ENCODE measurements at regions not wholly inside any gene's neighbourhood (a gene's known extent, or its start where the extent isn't known, plus 50 kb on each side); places are given as distances from the start of the nearest gene placed in this dataset.
"Not testable (repeated sequence)": the region's sequence is repeated elsewhere in the genome, so short reads cannot be mapped to it uniquely, and the experiment has no call there.

DNA sequence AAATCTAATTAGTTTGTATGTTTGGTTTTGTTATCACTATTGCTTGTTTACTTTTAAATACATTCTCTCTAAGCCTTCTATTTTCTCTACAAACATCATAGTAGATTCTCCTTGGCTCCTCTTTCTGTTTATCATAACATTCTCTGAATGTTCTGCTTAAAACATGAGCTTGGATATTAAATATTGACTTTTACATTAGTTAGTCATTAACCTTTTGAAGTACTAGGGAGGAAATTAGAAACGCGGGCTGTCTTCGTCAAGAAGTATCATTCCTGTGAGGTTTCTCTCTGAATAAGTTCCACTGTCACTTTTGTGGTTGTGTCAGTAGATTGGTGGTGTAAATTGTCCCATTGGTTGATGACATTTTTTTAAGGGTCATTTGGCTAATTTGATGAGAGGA lies 821.5 kb downstream of the EFNA5 start:
- DNase-seq (ENCODE audit: low read depth in 2 of 2, low spot score in 1 of 2): no peak

GRCh38 chr5:106843812-106844416 lies 826.8 kb downstream of the EFNA5 start:
- DNase-seq (ENCODE audit: low read depth in 2 of 2, low spot score in 1 of 2): no peak

- DNase-seq (ENCODE audit: low read depth in 2 of 2, low spot score in 1 of 2): no peak
These were observed 837.2 kb downstream of the EFNA5 start for GRCh38 chr5:106833517-106833916.

DNA sequence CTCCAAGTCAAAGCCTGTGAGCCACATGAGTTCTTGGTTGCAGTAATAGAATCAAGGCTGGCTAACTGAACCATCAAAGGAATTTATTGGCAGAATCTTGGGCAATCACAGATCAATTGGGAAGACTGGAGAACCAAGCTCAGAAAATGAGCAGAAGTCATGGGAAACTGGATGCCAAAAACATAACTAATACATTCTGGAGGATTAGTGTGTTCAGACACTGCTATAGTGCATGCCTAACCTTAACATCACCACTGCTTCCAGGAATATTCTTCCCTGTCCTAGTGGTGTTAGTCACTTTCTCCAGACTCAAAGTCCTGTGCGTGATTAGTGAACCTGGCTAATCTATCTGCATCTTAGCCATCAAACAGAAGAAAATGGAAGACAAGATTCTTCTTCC lies 843.7 kb downstream of the EFNA5 start:
- DNase-seq (ENCODE audit: low read depth in 2 of 2, low spot score in 1 of 2): no peak

- DNase-seq (ENCODE audit: low read depth in 2 of 2, low spot score in 1 of 2): no peak
These were observed 845.4 kb downstream of the EFNA5 start for GRCh38 chr5:106825374-106825773.

GRCh38 chr5:106822851-106823250 lies 847.9 kb downstream of the EFNA5 start:
- DNase-seq (ENCODE audit: low read depth in 2 of 2, low spot score in 1 of 2): no peak

GRCh38 chr5:106818552-106818951 lies 852.2 kb downstream of the EFNA5 start:
- no peak for DNase-seq (ENCODE audit: low read depth in 2 of 2, low spot score in 1 of 2)

DNA sequence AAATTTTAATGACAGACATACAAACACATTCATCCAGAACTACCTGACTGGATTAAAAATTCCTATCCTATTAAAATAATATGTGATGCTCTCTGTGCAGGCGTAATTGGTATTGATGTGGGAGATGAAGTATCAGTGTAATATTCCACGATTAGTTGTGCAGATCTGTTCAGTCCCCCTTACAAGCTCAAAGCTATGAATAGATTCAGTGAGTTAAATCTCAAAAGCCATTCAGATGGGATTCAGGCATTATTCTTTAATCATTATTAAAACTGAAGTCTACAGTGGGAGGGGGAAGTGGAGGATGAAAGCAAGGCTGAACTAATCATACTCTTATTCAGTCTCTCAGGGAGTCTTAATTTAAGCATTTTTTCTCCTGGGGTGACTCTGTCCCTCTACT lies 855.8 kb downstream of the EFNA5 start:
- no peak for DNase-seq (ENCODE audit: low read depth in 2 of 2, low spot score in 1 of 2)

DNA sequence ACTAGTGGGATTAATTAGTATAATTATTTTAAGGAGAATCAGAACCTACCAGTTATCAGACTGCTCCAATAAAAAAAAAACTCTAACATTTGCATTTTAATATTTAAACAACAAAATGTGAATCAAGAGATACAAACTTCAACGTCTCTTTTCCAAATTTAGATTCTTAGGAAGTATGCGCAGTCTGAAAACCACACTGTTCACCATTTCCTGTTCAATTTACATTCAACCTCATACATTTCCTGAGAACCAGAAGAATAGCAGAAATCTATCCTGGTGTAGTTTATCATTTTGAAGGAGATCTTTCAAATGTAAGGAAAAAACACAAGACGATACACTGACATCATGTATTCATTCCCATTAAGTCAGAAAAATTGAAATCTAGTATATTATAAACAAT lies 869.2 kb downstream of the EFNA5 start:
- DNase-seq (ENCODE audit: low read depth in 2 of 2, low spot score in 1 of 2): no peak

- no peak for DNase-seq (ENCODE audit: low read depth in 2 of 2, low spot score in 1 of 2)
These were observed 872.7 kb downstream of the EFNA5 start for GRCh38 chr5:106797996-106798395.

DNA sequence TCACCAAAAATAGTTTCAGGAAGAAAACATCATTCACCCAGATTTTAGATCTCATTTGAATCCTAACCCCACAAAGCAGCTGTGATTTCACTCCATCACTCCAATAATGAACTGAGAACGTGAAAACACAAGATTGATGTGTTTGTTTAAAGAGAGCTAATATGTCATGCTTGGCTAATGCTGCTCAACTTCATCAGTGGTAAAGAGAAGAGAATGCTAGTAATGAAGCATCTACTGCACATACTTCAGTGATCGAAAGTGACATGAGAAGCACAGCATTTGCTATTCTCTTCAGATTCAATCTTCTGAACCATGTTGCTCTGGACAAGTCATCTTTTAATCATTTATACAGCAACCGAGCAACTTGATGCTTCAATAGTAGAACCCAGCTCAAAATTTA lies 874.7 kb downstream of the EFNA5 start:
- DNase-seq (ENCODE audit: low read depth in 2 of 2, low spot score in 1 of 2): no peak

DNA sequence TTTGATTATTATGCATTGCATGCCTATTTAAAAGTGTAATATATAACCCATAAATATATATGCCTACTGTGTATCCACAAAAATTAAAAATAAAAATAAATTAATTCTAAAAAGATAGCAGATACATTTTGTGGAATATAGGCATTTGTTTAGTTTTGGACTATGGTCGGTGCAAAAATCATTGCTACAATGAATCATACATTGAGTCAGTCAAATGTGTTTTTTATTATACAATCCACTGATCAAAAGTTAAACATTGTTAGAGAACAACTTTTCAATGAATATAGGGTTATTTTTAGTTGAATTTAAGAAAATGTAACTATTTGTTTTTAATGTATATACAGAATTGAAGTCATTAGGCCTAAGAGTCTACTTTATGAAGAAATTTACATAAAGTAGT lies 885.9 kb downstream of the EFNA5 start:
- no peak for DNase-seq (ENCODE audit: low read depth in 2 of 2, low spot score in 1 of 2)

DNA sequence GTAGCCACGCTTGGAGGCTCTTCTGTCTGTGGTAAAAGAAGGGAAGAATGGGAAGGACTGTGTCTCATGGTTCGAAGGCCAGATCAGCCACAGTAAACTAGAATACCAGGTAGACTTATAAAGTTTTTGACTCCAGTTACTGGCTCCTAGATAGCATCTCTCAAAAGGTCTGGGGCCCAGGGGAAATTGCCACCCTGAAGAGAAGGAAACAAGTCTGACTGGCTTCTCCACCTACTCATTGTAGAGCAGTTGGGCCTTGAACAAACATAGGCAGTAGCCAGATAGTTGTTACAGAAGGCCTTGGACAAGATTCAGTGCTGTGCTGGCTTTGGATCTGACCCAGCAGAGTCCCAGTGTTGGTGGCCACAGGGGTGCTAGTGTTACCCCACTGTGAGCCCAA lies 890.4 kb downstream of the EFNA5 start:
- no peak for DNase-seq (ENCODE audit: low read depth in 2 of 2, low spot score in 1 of 2)

GRCh38 chr5:106776515-106776914 lies 894.2 kb downstream of the EFNA5 start:
- not testable (repeated sequence) for DNase-seq (ENCODE audit: low read depth in 2 of 2, low spot score in 1 of 2)

DNA sequence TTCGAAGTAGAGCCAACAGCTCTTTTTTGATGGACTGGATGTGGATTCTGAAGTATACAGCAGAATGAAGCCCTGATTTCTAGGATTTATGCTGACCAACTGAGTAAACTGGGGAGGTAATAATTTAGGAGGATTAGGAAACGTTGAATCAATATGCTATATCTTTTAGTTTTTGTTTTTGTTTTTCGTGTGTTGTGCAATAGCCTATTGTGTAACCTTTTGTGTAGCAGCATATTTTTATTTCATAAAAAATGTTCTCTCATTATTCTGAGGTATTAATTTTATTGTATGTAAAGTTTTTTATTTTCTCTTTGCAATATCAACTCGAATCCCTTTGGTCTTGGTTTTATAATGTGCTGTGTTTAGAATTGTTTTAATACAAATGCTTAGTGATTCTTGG lies 902.3 kb downstream of the EFNA5 start:
- no peak for DNase-seq (ENCODE audit: low read depth in 2 of 2, low spot score in 1 of 2)

DNA sequence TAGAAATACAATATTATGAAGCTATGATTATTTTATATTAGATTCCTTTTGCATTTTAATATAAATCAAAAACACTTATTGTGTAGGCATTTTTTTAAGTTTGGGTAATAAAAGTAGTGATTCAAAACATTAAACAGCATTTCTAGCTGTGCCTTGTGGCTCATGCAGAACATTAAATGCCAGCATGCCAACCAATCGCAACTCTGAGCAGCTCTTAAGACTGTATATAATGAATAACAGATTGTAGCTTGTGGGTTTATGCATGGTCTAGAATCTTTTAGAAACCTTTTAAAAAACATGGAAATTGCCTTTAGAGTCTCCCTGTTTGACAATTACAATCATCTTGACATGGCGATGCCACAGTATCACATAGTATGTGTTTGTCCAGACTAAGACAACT lies 903.8 kb downstream of the EFNA5 start:
- DNase-seq (ENCODE audit: low read depth in 2 of 2, low spot score in 1 of 2): no peak

DNA sequence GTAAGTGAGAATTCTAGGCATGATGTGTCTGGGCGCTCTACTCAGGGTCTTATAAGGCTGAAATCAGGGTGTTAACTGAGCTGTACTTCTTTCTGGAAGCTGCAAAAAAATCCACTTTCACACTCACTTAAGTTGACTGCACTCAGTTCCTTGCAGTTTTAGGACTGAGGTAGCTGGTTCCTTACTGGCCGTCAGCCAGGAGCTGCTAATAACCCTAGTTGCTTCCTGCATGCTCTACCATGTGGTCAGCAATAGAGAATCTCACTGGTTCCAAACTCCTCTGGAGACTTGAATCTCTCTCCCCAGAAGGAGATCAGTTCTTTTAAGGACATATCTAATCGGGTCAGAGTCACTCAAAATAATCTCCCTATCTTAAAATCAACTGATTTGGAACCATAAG lies 911.2 kb downstream of the EFNA5 start:
- DNase-seq (ENCODE audit: low read depth in 2 of 2, low spot score in 1 of 2): no peak

DNA sequence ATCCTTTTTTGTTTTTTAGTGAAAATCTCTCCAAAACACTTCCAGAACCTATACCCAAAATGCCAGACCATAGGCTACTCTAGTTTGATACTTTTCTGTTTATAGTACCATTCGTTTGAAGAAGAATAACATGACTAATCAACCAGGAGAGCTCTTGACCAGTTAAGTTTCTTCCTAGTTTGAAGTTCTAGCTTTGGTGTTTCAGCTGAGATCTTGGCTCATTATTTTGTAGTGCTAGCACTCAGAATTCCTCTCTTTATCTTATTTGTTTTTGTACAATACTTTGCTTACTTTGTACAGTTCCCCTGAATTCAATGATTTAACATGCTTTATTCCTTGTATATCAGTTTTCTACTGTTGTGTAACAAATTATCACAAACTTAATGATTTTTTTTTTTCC lies 911.6 kb downstream of the EFNA5 start:
- DNase-seq (ENCODE audit: low read depth in 2 of 2, low spot score in 1 of 2): no peak

- no peak for DNase-seq (ENCODE audit: low read depth in 2 of 2, low spot score in 1 of 2)
These were observed 913.1 kb downstream of the EFNA5 start for GRCh38 chr5:106757672-106758071.

DNA sequence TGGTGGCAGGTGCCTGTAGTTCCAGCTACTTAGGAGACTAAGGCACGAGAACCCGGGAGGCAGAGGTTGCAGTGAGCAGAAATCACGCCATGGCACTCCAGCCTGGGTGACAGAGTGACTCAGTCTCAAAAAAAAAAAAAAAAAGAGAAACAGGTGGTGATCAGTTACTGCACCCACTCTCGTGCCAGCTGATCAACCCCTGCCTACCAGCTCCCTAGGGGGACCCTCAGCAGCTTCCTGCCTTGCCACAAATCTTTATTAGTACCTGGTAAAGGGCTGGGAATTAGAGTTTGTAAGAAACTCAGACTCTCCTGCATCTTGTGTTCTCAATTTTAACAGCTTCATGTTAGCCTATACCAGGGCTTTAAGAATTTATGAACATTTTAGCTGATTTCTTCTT lies 914.9 kb downstream of the EFNA5 start:
- DNase-seq (ENCODE audit: low read depth in 2 of 2, low spot score in 1 of 2): no peak

- DNase-seq (ENCODE audit: low read depth in 2 of 2, low spot score in 1 of 2): no peak
These were observed 915.7 kb downstream of the EFNA5 start for GRCh38 chr5:106755066-106755465.

- no peak for DNase-seq (ENCODE audit: low read depth in 2 of 2, low spot score in 1 of 2)
These were observed 920.9 kb downstream of the EFNA5 start for GRCh38 chr5:106749826-106750225.

DNA sequence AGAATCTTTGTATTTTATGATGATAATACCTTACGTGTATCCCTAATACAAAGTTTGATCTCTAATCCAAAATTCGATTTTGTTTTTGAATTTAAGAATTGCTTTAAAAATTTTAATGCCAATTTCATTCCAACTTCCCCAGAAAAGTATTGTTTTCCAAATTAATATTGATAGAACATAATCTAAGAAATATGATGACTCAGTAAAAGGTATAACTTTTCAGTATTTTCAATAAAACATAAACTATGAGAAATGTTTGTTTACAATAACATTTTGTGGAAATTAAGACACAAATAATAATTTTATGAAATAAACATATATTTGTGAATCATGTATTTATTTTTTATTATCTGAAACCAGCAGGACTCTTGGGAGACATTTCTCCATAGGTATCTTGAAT lies 931.6 kb downstream of the EFNA5 start:
- DNase-seq (ENCODE audit: low read depth in 2 of 2, low spot score in 1 of 2): no peak

- no peak for DNase-seq (ENCODE audit: low read depth in 2 of 2, low spot score in 1 of 2)
These were observed 933.6 kb downstream of the EFNA5 start for GRCh38 chr5:106737111-106737510.

Data from stimulated activated CD8-positive, alpha-beta memory T cell treated with anti-CD3 and anti-CD28 coated beads, Interleukin-4, amount 100 ng/mL, for 4 hours (primary cell).